HEK293T (cell line): ENCODE measurements at regions not wholly inside any gene's neighbourhood (a gene's known extent, or its start where the extent isn't known, plus 50 kb on each side); places are given as distances from the start of the nearest gene placed in this dataset.

Source experiments
- CTCF ChIA-PET: fragments of 350-600 bp; formaldehyde crosslinking; extraction: SDS; loops from one replicate; lab custom pipeline; 2021; ENCODE audit warnings: antibody characterized with exemption, inconsistent platforms; lab: Yijun Ruan, JAX
- POLR2A ChIA-PET: fragments of 350-600 bp; formaldehyde crosslinking; extraction: SDS; loops from one replicate; lab custom pipeline; 2020; ENCODE audit warnings: antibody characterized with exemption, inconsistent platforms; lab: Yijun Ruan, JAX
- DNase-seq: peaks from one replicate; pipeline ENCODE4 v3.0.0; 2012; ENCODE audit warnings: mixed read lengths; ENCODE audit errors: extremely low spot score
- ARNT ChIP-seq: fragments of 450-650 bp; IDR thresholded peaks from 2 replicates; pipeline ENCODE4 v1.6.1; 2017; ENCODE audit warnings: mild to moderate bottlenecking
- BHLHE40 ChIP-seq: fragments of 450-650 bp; IDR thresholded peaks from 2 replicates; pipeline ENCODE4 v1.6.1; 2016; ENCODE audit warnings: mild to moderate bottlenecking, moderate library complexity, borderline replicate concordance
- CTBP1 ChIP-seq: fragments of 450-650 bp; IDR thresholded peaks from 2 replicates; pipeline ENCODE4 v1.6.1; 2016; ENCODE audit warnings: borderline replicate concordance
- ELF4 ChIP-seq: fragments of 450-650 bp; IDR thresholded peaks from 2 replicates; pipeline ENCODE4 v1.6.1; 2017; ENCODE audit warnings: antibody characterized with exemption
- FOXA1 ChIP-seq: fragments of 450-650 bp; IDR thresholded peaks from 2 replicates; pipeline ENCODE4 v1.6.1; 2016; ENCODE audit warnings: mild to moderate bottlenecking
- FOXK2 ChIP-seq: fragments of 450-650 bp; IDR thresholded peaks from 2 replicates; pipeline ENCODE4 v1.6.1; 2016; ENCODE audit warnings: mild to moderate bottlenecking
- FOXM1 ChIP-seq: fragments of 450-650 bp; IDR thresholded peaks from 2 replicates; pipeline ENCODE4 v1.6.1; 2017; ENCODE audit warnings: mild to moderate bottlenecking, borderline replicate concordance
- HDGF ChIP-seq: fragments of 450-650 bp; IDR thresholded peaks from 2 replicates; pipeline ENCODE4 v1.6.1; 2017; ENCODE audit warnings: antibody characterized with exemption, borderline replicate concordance
- L3MBTL2 ChIP-seq: fragments of 450-650 bp; conservative IDR thresholded peaks from 2 replicates; pipeline ENCODE4 v1.6.1; 2016; ENCODE audit warnings: mild to moderate bottlenecking
- LEF1 ChIP-seq: fragments of 450-650 bp; IDR thresholded peaks from 2 replicates; pipeline ENCODE4 v1.6.1; 2017; ENCODE audit warnings: mild to moderate bottlenecking, borderline replicate concordance
- NFRKB ChIP-seq: fragments of 450-650 bp; IDR thresholded peaks from 2 replicates; pipeline ENCODE4 v1.6.1; 2016; ENCODE audit warnings: mild to moderate bottlenecking, moderate library complexity
- SP1 ChIP-seq: fragments of 450-650 bp; IDR thresholded peaks from 2 replicates; pipeline ENCODE4 v1.6.1; 2017
- SUZ12 ChIP-seq: fragments of 450-650 bp; IDR thresholded peaks from 2 replicates; pipeline ENCODE4 v1.6.1; 2016; ENCODE audit warnings: mild to moderate bottlenecking
- TARDBP ChIP-seq: fragments of 450-650 bp; IDR thresholded peaks from 2 replicates; pipeline ENCODE4 v1.6.1; 2016
- ZNF384 ChIP-seq: fragments of 450-650 bp; IDR thresholded peaks from 2 replicates; pipeline ENCODE4 v1.6.1; 2016
- TF ChIP-seq, protein P1 (sequence below): fragments of 450-650 bp; IDR thresholded peaks from 2 replicates; pipeline ENCODE4 v1.6.1; 2016

DNA sequence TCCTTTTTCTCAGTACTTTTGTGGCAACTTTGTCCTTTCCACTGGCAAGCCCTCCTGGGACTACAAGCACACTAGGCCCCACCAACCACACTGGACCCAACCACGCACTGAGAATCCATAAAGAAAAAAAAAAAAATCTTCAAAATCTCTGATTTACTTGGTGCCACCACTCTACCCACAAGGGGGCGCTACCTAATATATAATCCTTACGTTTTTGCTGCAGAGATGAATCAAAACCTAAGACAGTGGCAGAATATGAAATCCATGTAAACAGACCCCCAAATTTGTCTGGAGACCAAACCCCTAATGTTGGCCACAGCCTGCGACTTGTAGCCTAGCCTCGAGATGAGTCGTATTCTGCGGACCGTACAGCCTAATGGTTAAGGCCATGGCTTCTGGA, 63.5 kb upstream of the ARHGAP36 start:
- TF ChIP-seq ZNF384 = peak; percentile 92
- no peak for TF ChIP-seq ELF4
- POLR2A ChIA-PET = no interaction called here
- CTCF ChIA-PET = interaction anchor here (0.7 to 1.3 kb wide), 9 partner anchors 25 to 680 kb away, joined by 3 to 4 read pairs (median 4); no protein-coding TSS in a partner anchor
- DNase-seq = peak; percentile 56

DNA sequence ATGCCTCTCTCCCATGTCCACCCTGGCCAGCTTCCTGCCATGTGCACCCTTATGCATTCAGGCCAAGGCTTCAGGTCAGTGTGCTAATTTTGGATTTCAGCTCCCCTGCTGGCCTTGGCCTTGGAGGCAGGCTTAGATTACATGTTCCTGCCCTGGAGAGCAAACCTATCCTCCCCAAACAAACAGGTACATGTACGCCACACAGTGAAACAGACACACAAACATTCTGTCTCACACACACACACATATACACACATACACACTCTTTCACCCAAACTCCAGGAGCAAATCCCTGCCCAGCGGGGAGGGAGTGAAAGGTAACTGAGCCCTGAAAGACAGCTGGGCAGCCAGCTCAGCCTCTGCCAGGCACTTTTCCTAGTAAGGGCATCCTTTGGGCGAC, 62.7 kb upstream of the ARHGAP36 start:
- TF ChIP-seq ELF4 = no peak
- POLR2A ChIA-PET = no interaction called here
- CTCF ChIA-PET = interaction anchor here (0.7 to 1.0 kb wide), 2 partner anchors 63 to 268 kb away, joined by 3 to 4 read pairs; partner anchors contain the start of gene ARHGAP36
- no peak for DNase-seq

DNA sequence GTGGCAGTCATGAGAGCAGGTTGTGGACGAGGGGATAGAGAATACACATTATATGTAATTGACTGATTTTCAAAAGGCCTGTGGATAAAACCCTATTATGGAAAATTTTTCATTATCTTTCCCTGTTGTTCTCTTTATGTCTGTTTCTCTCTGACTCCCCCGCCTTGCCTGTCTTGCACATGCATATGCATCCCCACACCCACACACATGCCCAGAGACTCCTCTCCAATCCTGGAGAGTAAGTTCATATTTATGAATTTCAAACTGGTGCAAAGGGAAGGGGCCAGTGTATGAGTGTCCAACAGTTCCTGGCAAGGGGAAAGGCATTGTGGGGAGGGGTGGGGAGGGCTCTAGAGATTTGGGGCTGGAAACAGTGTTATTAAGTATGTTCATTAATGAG, 60.8 kb upstream of the ARHGAP36 start:
- DNase-seq = no peak
- TF ChIP-seq TARDBP = no peak
- TF ChIP-seq FOXA1 = no peak
- no peak for TF ChIP-seq ELF4
- TF ChIP-seq FOXM1 = no peak
- no peak for TF ChIP-seq BHLHE40
- TF ChIP-seq HDGF = no peak
- TF ChIP-seq SP1 = no peak
- TF ChIP-seq FOXK2 = no peak
- no peak for TF ChIP-seq CTBP1
- no peak for TF ChIP-seq ARNT
- TF ChIP-seq SUZ12 = no peak
- TF ChIP-seq L3MBTL2 = no peak
- TF ChIP-seq NFRKB = no peak
- no peak for TF ChIP-seq ZNF384
- TF ChIP-seq, protein P1, sequence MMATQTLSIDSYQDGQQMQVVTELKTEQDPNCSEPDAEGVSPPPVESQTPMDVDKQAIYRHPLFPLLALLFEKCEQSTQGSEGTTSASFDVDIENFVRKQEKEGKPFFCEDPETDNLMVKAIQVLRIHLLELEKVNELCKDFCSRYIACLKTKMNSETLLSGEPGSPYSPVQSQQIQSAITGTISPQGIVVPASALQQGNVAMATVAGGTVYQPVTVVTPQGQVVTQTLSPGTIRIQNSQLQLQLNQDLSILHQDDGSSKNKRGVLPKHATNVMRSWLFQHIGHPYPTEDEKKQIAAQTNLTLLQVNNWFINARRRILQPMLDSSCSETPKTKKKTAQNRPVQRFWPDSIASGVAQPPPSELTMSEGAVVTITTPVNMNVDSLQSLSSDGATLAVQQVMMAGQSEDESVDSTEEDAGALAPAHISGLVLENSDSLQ = no peak
- TF ChIP-seq LEF1 = no peak
- ChIA-PET CTCF (interaction anchor here (0.6 kb wide), 1 partner anchor 27 kb away, joined by 3 read pairs; no protein-coding TSS in a partner anchor), POLR2A (no interaction called here)

DNA sequence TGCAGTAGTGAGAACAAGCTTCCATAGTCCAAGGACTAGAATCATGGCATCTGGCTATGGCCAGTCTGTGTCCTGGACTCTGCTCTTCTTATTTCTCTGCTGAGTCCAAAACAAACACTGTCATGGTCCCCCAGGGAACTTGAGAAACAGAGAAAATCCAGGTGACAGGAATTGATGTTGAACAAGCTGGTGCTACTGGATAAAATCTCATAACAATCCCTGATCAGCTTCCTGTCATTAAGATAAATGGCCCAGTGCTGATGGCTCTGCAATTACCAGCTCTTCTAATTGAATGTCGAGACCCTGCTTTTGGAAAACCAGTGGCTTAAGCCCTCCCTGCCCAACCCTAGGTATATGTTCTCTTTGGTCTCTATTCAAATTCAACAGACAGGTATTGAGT, 58.8 kb upstream of the ARHGAP36 start:
- TF ChIP-seq, protein P1 = no peak
- TF ChIP-seq TARDBP (no peak), ELF4 (no peak), FOXM1 (no peak), SP1 (no peak), SUZ12 (no peak), BHLHE40 (no peak), ZNF384 (no peak), LEF1 (no peak), ARNT (no peak), CTBP1 (no peak), FOXA1 (no peak)
- CTCF ChIA-PET = no interaction called here
- POLR2A ChIA-PET = no interaction called here
- DNase-seq = no peak
